Activated B cell treated with CpG ODN at 0.5 μM for 24 hours (primary cell): ENCODE measurements at regions not wholly inside any gene's neighbourhood (a gene's known extent, or its start where the extent isn't known, plus 50 kb on each side); places are given as distances from the start of the nearest gene placed in this dataset.

ENCODE experiments used
- ATAC-seq: fragments of 200-7000 bp; cut with Tn5 transposase; one replicate; pipeline ENCODE4 v1.10.0; 2021; ENCODE audit warnings: low read depth, mild to moderate bottlenecking, moderate library complexity
- CTCF ChIA-PET: fragments of 350-600 bp; sonication (Branson Sonifier 250); formaldehyde crosslinking; loops from one replicate; lab custom pipeline; 2021; ENCODE audit warnings: antibody characterized with exemption; lab: Charles Lee
- POLR2A ChIA-PET: fragments of 350-600 bp; sonication (Branson Sonifier 250); formaldehyde crosslinking; loops from one replicate; lab custom pipeline; 2021; ENCODE audit warnings: antibody characterized with exemption; lab: Charles Lee
- DNase-seq: peaks from one replicate; pipeline ENCODE4 v3.0.0; 2022
- H3K27ac Mint-ChIP-seq: one replicate; pipeline ENCODE4 v1.8.0; 2020; ENCODE audit warnings: mixed read lengths
- H3K27me3 Mint-ChIP-seq: one replicate; pipeline ENCODE4 v1.8.0; 2021; ENCODE audit warnings: mixed read lengths
- H3K36me3 Mint-ChIP-seq: one replicate; pipeline ENCODE4 v1.8.0; 2021; ENCODE audit warnings: low read depth, mixed read lengths
- H3K4me1 Mint-ChIP-seq: one replicate; pipeline ENCODE4 v1.8.0; 2021; ENCODE audit warnings: mixed read lengths
- H3K4me3 Mint-ChIP-seq: one replicate; pipeline ENCODE4 v1.8.0; 2020; ENCODE audit warnings: mild to moderate bottlenecking, mixed read lengths
- H3K9me3 Mint-ChIP-seq: one replicate; pipeline ENCODE4 v1.8.0; 2020; ENCODE audit warnings: mixed read lengths
- CTCF ChIP-seq: fragments of 200-600 bp; IDR thresholded peaks from one replicate; pipeline ENCODE4 v1.8.0; 2022; ENCODE audit warnings: antibody characterized with exemption, mild to moderate bottlenecking
- intact Hi-C: fragments of 100-400 bp; cut with micrococcal nuclease; formaldehyde crosslinking; loops from one replicate; pipeline ENCODE4 v1.15.1; 2024

- H3K9me3 Mint-ChIP-seq, result no peaks in the 10 kb centered on the region
- POLR2A ChIA-PET, result no interaction called here
- H3K4me1 Mint-ChIP-seq, result no peaks in the 10 kb centered on the region
- DNase-seq, result no peak
- no peaks in the 10 kb centered on the region for H3K36me3 Mint-ChIP-seq
- intact Hi-C loops, result no loop called here
- no peak overlapping the region for H3K27ac Mint-ChIP-seq
- CTCF ChIA-PET, result no interaction called here
- peaks cover 4% of the 10 kb centered on the region for H3K27me3 Mint-ChIP-seq
- TF ChIP-seq CTCF, result no peak
- no peak for ATAC-seq
- no peak overlapping the region for H3K4me3 Mint-ChIP-seq
These were observed 478.4 kb upstream of the HS6ST1 start for GRCh38 chr2:128797092-128797491.

- DNase-seq (no peak), ATAC-seq (no peak)
- CTCF ChIA-PET, result no interaction called here
- no peak for TF ChIP-seq CTCF
- intact Hi-C loops, result no loop called here
- peaks cover 4% of the 10 kb centered on the region for H3K27me3 Mint-ChIP-seq
- H3K9me3 Mint-ChIP-seq, result no peaks in the 10 kb centered on the region
- H3K36me3 Mint-ChIP-seq, result no peaks in the 10 kb centered on the region
- POLR2A ChIA-PET, result no interaction called here
- H3K4me1 Mint-ChIP-seq, result no peaks in the 10 kb centered on the region
- H3K4me3 Mint-ChIP-seq, result no peak overlapping the region
- no peak overlapping the region for H3K27ac Mint-ChIP-seq
These were observed 478.9 kb upstream of the HS6ST1 start for GRCh38 chr2:128797533-128797932.

- ChIA-PET CTCF (no interaction called here), POLR2A (no interaction called here)
- Mint-ChIP-seq H3K27ac (no peak overlapping the region), H3K36me3 (no peaks in the 10 kb centered on the region), H3K9me3 (no peaks in the 10 kb centered on the region), H3K4me3 (no peak overlapping the region), H3K27me3 (peaks cover 4% of the 10 kb centered on the region), H3K4me1 (no peaks in the 10 kb centered on the region)
- intact Hi-C loops, result no loop called here
- no peak for DNase-seq
- TF ChIP-seq CTCF, result no peak
- ATAC-seq, result no peak
These were observed 479.3 kb upstream of the HS6ST1 start for GRCh38 chr2:128797937-128798336.

- no peaks in the 10 kb centered on the region for H3K9me3 Mint-ChIP-seq
- H3K27me3 Mint-ChIP-seq, result peaks cover 4% of the 10 kb centered on the region
- DNase-seq, result no peak
- TF ChIP-seq CTCF, result no peak
- POLR2A ChIA-PET, result no interaction called here
- H3K27ac Mint-ChIP-seq, result no peak overlapping the region
- no peak overlapping the region for H3K4me3 Mint-ChIP-seq
- no peaks in the 10 kb centered on the region for H3K36me3 Mint-ChIP-seq
- CTCF ChIA-PET, result no interaction called here
- ATAC-seq, result no peak
- H3K4me1 Mint-ChIP-seq, result no peaks in the 10 kb centered on the region
- intact Hi-C loops, result no loop called here
These were observed 480.0 kb upstream of the HS6ST1 start for GRCh38 chr2:128798502-128799283.

GRCh38 chr2:128799284-128799552 is 480.6 kb upstream of the HS6ST1 start:
- no peak for ATAC-seq
- DNase-seq, result no peak
- no peak overlapping the region for H3K27ac Mint-ChIP-seq
- POLR2A ChIA-PET, result no interaction called here
- no peaks in the 10 kb centered on the region for H3K9me3 Mint-ChIP-seq
- CTCF ChIA-PET, result no interaction called here
- peaks cover 4% of the 10 kb centered on the region for H3K27me3 Mint-ChIP-seq
- no peak overlapping the region for H3K4me3 Mint-ChIP-seq
- no peak for TF ChIP-seq CTCF
- H3K36me3 Mint-ChIP-seq, result no peaks in the 10 kb centered on the region
- intact Hi-C loops, result no loop called here
- H3K4me1 Mint-ChIP-seq, result no peaks in the 10 kb centered on the region
